Right hindlimb (tissue), 1 donor: ENCODE measurements at regions not wholly inside any gene's neighbourhood (a gene's known extent, or its start where the extent isn't known, plus 50 kb on each side); places are given as distances from the start of the nearest gene placed in this dataset.
"Not testable (repeated sequence)": the region's sequence is repeated elsewhere in the genome, so short reads cannot be mapped to it uniquely, and the experiment has no call there.

ENCODE experiments used
- DNase-seq: peaks from one replicate; pipeline ENCODE4 v3.0.0-alpha.2; 2018

DNA sequence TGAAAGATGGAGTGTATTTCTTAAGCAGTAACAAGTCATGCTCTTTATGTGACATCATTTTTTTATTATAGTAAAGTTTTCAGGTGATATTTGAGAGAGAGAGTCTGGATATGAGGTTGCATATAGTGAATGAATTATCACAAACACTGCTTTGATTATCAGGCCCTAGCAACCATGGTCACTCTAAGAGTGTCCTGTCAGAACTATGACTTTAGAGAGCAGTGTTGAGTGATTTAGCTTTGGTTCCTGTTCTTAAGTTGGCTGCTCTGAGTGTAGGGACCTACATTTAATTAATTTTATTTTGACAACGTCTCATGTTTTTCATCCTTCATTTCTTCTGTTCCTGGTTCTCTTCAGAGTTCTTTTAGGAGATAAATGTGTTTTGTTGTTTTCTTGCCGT is 275.5 kb downstream of the KCNJ3 start:
- no peak for DNase-seq

DNA sequence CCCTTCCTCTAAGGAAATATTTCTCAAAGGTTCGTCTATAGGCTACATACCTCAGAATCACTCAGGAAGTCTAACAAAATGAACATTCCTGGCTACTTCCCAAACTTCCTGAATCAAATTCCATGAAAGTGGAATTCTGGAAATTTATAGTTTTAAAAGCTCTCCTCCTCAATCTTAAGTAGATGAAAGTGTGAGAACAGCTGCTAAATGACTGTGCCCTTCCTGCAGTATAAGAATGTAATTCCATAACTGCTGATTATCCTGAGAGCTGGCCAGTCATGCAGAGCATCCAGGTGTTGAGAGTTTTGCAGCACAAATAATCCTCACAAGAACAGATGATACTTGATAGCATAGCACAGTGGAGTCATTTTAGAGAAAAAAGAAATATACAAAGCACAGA is 265.0 kb downstream of the KCNJ3 start:
- no peak for DNase-seq

DNA sequence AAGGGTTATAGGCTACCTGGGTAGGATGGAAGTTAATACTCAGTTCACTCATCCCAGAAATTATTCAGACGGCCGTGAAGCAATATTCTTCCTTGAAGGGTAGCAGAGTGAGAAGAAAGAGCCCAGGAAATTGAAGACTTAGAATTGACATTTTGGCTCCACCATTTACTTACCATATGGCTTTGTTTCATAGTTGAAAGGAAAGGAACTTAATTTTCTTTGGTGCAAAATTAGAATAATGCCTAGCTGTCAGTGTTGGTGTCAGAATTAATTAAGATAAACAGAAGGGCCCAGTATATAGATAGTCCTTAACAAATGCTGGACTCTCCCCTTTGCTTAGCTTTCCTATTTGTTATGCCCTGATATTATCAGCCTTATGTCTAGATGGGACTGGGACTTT is 263.2 kb downstream of the KCNJ3 start:
- DNase-seq: no peak

- DNase-seq: no peak
These were observed 262.5 kb downstream of the KCNJ3 start for GRCh38 chr2:154960802-154961583.

- DNase-seq: no peak
These were observed 254.0 kb downstream of the KCNJ3 start for GRCh38 chr2:154952346-154952980.

- DNase-seq: not testable (repeated sequence)
These were observed 248.9 kb downstream of the KCNJ3 start for GRCh38 chr2:154947416-154947815.

DNA sequence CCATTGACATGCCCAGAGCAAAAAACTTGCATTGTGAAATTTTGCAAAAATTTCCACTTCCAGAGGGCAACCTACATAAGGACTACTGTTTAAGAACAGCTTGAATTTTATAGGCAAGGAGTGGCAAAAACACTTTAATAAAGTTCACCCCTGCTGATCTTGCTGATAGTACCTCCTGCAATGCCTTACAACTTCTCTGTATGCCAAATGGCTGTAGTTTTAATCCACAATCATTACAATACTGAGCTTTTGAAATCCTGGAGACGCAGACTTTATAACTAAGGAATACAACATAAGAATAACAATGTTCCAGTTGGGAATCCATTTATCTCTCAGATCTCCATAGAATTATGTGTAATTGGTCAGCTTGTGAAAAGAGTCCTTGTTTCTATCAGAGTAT is 247.5 kb downstream of the KCNJ3 start:
- no peak for DNase-seq

GRCh38 chr2:154941379-154941778 is 242.9 kb downstream of the KCNJ3 start:
- no peak for DNase-seq

DNA sequence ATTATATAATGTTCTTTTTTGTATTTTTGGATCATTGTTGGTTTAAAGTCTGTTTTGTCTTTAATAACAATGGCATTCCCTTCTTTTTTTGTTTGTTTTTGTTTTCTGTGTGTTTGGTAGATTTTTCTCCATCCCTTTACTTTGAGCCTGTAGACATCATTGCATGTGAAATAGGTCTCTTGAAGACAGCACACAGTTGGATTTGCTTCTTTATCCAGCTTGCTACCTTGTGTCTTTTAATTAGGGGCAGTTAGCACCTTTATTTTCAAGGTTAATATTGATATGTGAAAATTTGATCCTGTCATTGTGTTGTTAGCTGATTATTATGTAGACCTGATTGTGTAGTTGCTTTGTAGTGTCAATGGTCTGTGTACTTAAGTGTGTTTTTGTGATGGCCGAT is 235.7 kb downstream of the KCNJ3 start:
- no peak for DNase-seq

DNA sequence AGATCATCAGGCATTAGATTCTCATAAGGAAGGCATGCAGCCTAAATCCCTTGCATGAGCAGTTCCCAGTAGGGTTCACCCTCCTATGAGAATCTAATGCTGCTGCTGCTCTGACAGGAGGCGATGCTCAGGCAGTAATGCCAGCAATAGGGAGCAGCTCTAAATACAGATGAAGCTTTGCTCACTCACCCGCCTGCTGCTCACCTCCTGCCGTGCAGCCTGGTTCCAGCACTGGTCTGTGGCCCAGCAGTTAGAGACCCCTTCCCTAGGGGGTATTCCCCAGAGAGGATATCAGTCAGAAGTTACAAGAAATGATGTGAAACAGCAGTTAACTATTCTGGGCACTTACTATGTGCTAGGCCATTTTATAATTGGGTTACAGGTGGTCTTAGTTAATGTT is 226.0 kb downstream of the KCNJ3 start:
- no peak for DNase-seq

- no peak for DNase-seq
These were observed 216.1 kb downstream of the KCNJ3 start for GRCh38 chr2:154914561-154914960.

DNA sequence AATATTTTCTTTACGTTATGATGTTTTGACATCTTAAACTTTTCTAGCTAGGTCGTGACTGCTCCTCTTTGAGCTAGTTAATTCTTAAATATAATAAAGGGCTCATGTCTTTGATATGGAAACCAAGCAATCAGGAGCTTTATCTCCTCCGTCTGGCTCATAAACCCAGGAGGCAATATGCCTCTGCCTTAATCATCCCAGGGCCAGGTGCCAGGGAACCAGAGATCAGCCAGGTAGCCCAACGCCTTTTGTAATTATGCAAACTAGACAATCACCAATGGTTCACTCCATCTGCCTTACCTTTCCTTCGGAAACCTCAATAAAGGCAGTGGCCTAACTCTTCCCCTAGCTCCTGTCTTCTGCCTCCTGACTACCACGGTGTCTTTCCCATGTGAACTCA is 213.7 kb downstream of the KCNJ3 start:
- no peak for DNase-seq

DNA sequence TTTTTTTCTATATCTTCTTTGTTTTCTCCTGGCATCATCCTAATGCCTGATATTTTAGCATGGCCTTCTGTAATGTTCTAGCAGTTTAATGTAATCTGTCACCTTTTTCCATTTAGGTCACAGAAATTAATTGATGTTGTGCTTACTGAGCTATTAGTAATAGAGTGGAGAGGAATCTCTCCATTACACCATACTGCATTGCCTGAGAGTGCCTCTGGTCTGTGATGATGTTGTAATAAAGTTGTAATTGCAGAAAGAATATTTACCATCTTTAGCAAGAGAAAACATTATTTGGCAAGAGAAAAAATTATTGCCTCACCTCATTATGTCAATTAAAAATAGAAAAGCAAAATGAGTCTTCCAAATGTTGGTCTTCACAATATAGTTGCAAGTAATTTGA is 213.2 kb downstream of the KCNJ3 start:
- DNase-seq: no peak

- no peak for DNase-seq
These were observed 212.2 kb downstream of the KCNJ3 start for GRCh38 chr2:154910701-154911100.

- no peak for DNase-seq
These were observed 209.8 kb downstream of the KCNJ3 start for GRCh38 chr2:154908327-154908726.
